Sigmoid colon (tissue), 4 donors: ENCODE measurements at regions not wholly inside any gene's neighbourhood (a gene's known extent, or its start where the extent isn't known, plus 50 kb on each side); places are given as distances from the start of the nearest gene placed in this dataset.

Source experiments
- CTCF ChIP-seq, 4 experiments: fragments of 450-650 bp in 3 of 4; fragments of 200-600 bp in 1 of 4; IDR thresholded peaks; one replicate each; pipeline ENCODE4 v1.5.1; 2016 to 2019; ENCODE audit warnings: antibody characterized with exemption in 4 of 4, mild to moderate bottlenecking in 3 of 4, moderate library complexity in 2 of 4
- POLR2A ChIP-seq, 2 donors: fragments of 450-650 bp; IDR thresholded peaks; one replicate each; pipeline ENCODE4 v1.6.1; 2016; ENCODE audit warnings: antibody characterized with exemption in 2 of 2, mild to moderate bottlenecking in 2 of 2, moderate library complexity in 2 of 2
- POLR2AphosphoS5 ChIP-seq, 4 donors: sonication (generic); formaldehyde crosslinking; IDR thresholded peaks; one replicate each; pipeline ENCODE4 v1.6.1; 2017; ENCODE audit warnings: antibody characterized with exemption in 4 of 4

GRCh38 chr14:87152693-87153092 is 840.3 kb downstream of the GALC start:
- TF ChIP-seq CTCF (IDR thresholded peaks at IDR 0.05) = no peak
- no peak for TF ChIP-seq POLR2AphosphoS5 (IDR thresholded peaks at IDR 0.05)
- no peak for TF ChIP-seq POLR2A (IDR thresholded peaks at IDR 0.05)
